Activated CD8-positive, alpha-beta memory T cell treated with anti-CD3 and anti-CD28 coated beads for 48 hours (primary cell): ENCODE measurements at regions not wholly inside any gene's neighbourhood (a gene's known extent, or its start where the extent isn't known, plus 50 kb on each side); places are given as distances from the start of the nearest gene placed in this dataset.
A peak's percentile ranks its signal among the peaks of the same experiment; 100 is the strongest.
"Not testable (repeated sequence)": the region's sequence is repeated elsewhere in the genome, so short reads cannot be mapped to it uniquely, and the experiment has no call there.

Experiments used
- DNase-seq, 3 experiments: peaks; one replicate each; pipeline ENCODE4 v3.0.0-alpha.2; 2020; ENCODE audit warnings: low read depth in 2 of 3, low spot score in 2 of 3

- no peak for DNase-seq
Measured at GRCh38 chr16:56019274-56019673, 144.1 kb upstream of the CES5A start.

- DNase-seq = peak in 1 of 3 experiments; percentile 10
Measured at GRCh38 chr16:56013962-56014552, 138.9 kb upstream of the CES5A start.

- DNase-seq = no peak
Measured at GRCh38 chr16:56012482-56012811, 137.3 kb upstream of the CES5A start.

GRCh38 chr16:56011808-56012481, 136.8 kb upstream of the CES5A start:
- no peak for DNase-seq

- DNase-seq = no peak
Measured at GRCh38 chr16:56005958-56006357, 130.8 kb upstream of the CES5A start.

- no peak for DNase-seq
Measured at GRCh38 chr16:55999683-56000082, 124.5 kb upstream of the CES5A start.

- DNase-seq = no peak
Measured at GRCh38 chr16:55993088-55993487, 117.9 kb upstream of the CES5A start.

- DNase-seq = no peak
Measured at GRCh38 chr16:55992551-55992950, 117.4 kb upstream of the CES5A start.

- no peak for DNase-seq
Measured at GRCh38 chr16:55991843-55992242, 116.7 kb upstream of the CES5A start.

GRCh38 chr16:55989569-55989907, 114.4 kb upstream of the CES5A start:
- DNase-seq = no peak

- DNase-seq = not testable (repeated sequence)
Measured at GRCh38 chr16:55988850-55989568, 113.8 kb upstream of the CES5A start.

GRCh38 chr16:55988013-55988412, 112.8 kb upstream of the CES5A start:
- no peak for DNase-seq

GRCh38 chr16:55982597-55982996, 107.4 kb upstream of the CES5A start:
- DNase-seq = no peak

- no peak for DNase-seq
Measured at GRCh38 chr16:55981557-55981956, 106.4 kb upstream of the CES5A start.

GRCh38 chr16:55976815-55977214, 101.6 kb upstream of the CES5A start:
- no peak for DNase-seq

GRCh38 chr16:55971447-55971846, 96.3 kb upstream of the CES5A start:
- no peak for DNase-seq

GRCh38 chr16:55968221-55968620, 93.0 kb upstream of the CES5A start:
- no peak for DNase-seq

- DNase-seq = no peak
Measured at GRCh38 chr16:55964923-55965475, 89.8 kb upstream of the CES5A start.

- no peak for DNase-seq
Measured at GRCh38 chr16:55955845-55956244, 80.7 kb upstream of the CES5A start.

- DNase-seq = no peak
Measured at GRCh38 chr16:55955424-55955823, 80.3 kb upstream of the CES5A start.

GRCh38 chr16:55954906-55955305, 79.7 kb upstream of the CES5A start:
- DNase-seq = no peak

GRCh38 chr16:55949518-55949917, 74.3 kb upstream of the CES5A start:
- no peak for DNase-seq
